ENCODE measurements at regions not wholly inside any gene's neighbourhood (a gene's known extent, or its start where the extent isn't known, plus 50 kb on each side); places are given as distances from the start of the nearest gene placed in this dataset.
"Not testable (repeated sequence)": the region's sequence is repeated elsewhere in the genome, so short reads cannot be mapped to it uniquely, and the experiment has no call there.

- Histone ChIP-seq H3K9me3 (no peaks in the 10 kb centered on the region), H3K36me3 (no peaks in the 10 kb centered on the region), H3K27ac (no peak overlapping the region), H3K4me1 (peaks cover 0 to 5% (median 2%) of the 10 kb centered on the region in 3 donors), H3K27me3 (no peaks in the 10 kb centered on the region), H3K4me3 (no peak overlapping the region)
- intact Hi-C loops (cut with DNase I), result no loop called here
- TF ChIP-seq CTCF (IDR thresholded peaks at IDR 0.05), result no peak
- no peak for TF ChIP-seq POLR2A (IDR thresholded peaks at IDR 0.05)
- WGBS, 2 donors, result 81 to 98% methylated on average over 2 of the region's 2 CpGs
- no peak for DNase-seq
Measured at GRCh38 chr1:172849653-172850052, 190.8 kb downstream of the FASLG start.

GRCh38 chr1:172851077-172851476 lies 192.2 kb downstream of the FASLG start:
- no peak for TF ChIP-seq CTCF (IDR thresholded peaks at IDR 0.05)
- TF ChIP-seq POLR2A (IDR thresholded peaks at IDR 0.05), result no peak
- WGBS, 2 donors, result 79 to 86% methylated on average over 8 of the region's 8 CpGs
- no peaks in the 10 kb centered on the region for H3K4me1 ChIP-seq
- no peak overlapping the region for H3K4me3 ChIP-seq
- intact Hi-C loops (cut with DNase I), result no loop called here
- H3K36me3 ChIP-seq, result no peaks in the 10 kb centered on the region
- peak overlapping the region in 1 of 4 donors; percentile 10 for H3K27ac ChIP-seq
- no peaks in the 10 kb centered on the region for H3K27me3 ChIP-seq
- DNase-seq, result no peak
- H3K9me3 ChIP-seq, result no peaks in the 10 kb centered on the region

DNA sequence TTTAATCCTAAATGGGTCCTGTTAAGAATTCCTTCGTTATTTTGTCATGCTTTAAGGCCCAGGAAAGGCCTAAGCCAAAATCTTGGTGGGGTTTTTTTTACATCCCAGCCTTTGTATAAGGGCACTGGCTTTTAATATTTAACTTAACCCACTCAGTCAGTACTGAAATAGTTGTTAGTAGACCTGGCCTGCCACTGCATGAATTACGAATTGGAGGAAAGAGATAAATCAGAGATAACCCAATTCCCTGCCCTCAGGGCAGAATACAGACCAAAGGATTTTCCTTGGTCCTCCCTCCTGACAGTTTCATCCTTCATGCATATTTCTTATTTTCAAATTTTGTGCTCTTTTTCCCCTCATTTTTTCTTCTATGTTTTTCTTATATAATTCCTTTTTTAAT lies 193.0 kb downstream of the FASLG start:
- WGBS, 2 donors, result 55 to 70% methylated on average over 2 of the region's 2 CpGs

DNA sequence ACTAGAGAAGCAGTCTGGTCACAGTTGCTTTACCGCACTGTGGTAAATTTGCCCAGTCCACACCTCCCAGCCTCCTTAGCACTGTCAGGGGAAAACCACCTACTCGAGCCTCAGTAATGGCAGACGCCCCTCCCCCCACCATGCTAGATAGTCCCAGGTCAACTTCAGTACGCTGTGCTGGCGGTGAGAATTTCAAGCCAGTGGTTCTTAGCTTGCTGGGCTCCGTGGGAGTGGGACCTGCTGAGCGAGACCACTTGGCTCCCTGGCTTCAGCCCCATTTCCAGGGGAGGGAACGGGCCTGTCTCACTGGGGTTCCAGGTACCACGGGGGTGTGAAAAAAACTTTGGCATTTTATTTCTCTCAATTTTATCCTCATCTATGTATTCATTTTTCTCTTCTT lies 194.8 kb downstream of the TNFSF18 start:
- DNase-seq, result not testable (repeated sequence)

More for the DNA sequence above, 193.0 kb downstream of the FASLG start:
- TF ChIP-seq CTCF (IDR thresholded peaks at IDR 0.05) (no peak), POLR2A (IDR thresholded peaks at IDR 0.05) (no peak)
- no peaks in the 10 kb centered on the region for H3K4me1 ChIP-seq
- no peak for DNase-seq
- intact Hi-C loops (cut with DNase I), result no loop called here
- no peaks in the 10 kb centered on the region for H3K36me3 ChIP-seq
- H3K4me3 ChIP-seq, result no peak overlapping the region
- H3K27me3 ChIP-seq, result no peaks in the 10 kb centered on the region
- no peak overlapping the region for H3K27ac ChIP-seq
- no peaks in the 10 kb centered on the region for H3K9me3 ChIP-seq

GRCh38 chr1:172863031-172863430 lies 187.7 kb downstream of the TNFSF18 start:
- TF ChIP-seq CTCF (IDR thresholded peaks at IDR 0.05), result no peak
- no peak for TF ChIP-seq POLR2A (IDR thresholded peaks at IDR 0.05)

More for the DNA sequence above, 194.8 kb downstream of the TNFSF18 start:
- intact Hi-C loops (cut with DNase I); H3K9me3 ChIP-seq; H3K4me3 ChIP-seq; H3K27me3 ChIP-seq; H3K36me3 ChIP-seq; H3K4me1 ChIP-seq; H3K27ac ChIP-seq: not testable (repeated sequence)
- WGBS, 2 donors, result 77 to 79% methylated on average over 3 to 7 of the region's 9 CpGs

GRCh38 chr1:172867216-172867818 lies 183.4 kb downstream of the TNFSF18 start:
- TF ChIP-seq POLR2A (IDR thresholded peaks at IDR 0.05) (no peak), CTCF (IDR thresholded peaks at IDR 0.05) (no peak)
- H3K9me3 ChIP-seq, result no peaks in the 10 kb centered on the region
- no peak overlapping the region for H3K4me3 ChIP-seq
- H3K36me3 ChIP-seq, result no peaks in the 10 kb centered on the region
- DNase-seq, result no peak
- no peaks in the 10 kb centered on the region for H3K27me3 ChIP-seq
- intact Hi-C loops (cut with DNase I), result no loop called here
- H3K27ac ChIP-seq, result no peak overlapping the region
- WGBS, 2 donors, result 81 to 94% methylated on average over 2 of the region's 2 CpGs
- H3K4me1 ChIP-seq, result no peaks in the 10 kb centered on the region

More at GRCh38 chr1:172863031-172863430, 187.7 kb downstream of the TNFSF18 start:
- intact Hi-C loops (cut with DNase I), result no loop called here
- Histone ChIP-seq H3K27me3 (no peaks in the 10 kb centered on the region), H3K4me1 (no peaks in the 10 kb centered on the region), H3K27ac (no peak overlapping the region), H3K9me3 (no peaks in the 10 kb centered on the region), H3K36me3 (no peaks in the 10 kb centered on the region), H3K4me3 (no peak overlapping the region)
- WGBS, 2 donors, result 92 to 100% methylated on average over 2 of the region's 2 CpGs
- no peak for DNase-seq
